HL-60 (cell line): ENCODE measurements at regions not wholly inside any gene's neighbourhood (a gene's known extent, or its start where the extent isn't known, plus 50 kb on each side); places are given as distances from the start of the nearest gene placed in this dataset.

Experiments
- DNase-seq, 2 experiments: peaks; one replicate each; pipeline ENCODE4 v3.0.0-alpha.2; 2010 to 2020; ENCODE audit warnings: low read depth in 1 of 2, low spot score in 1 of 2
- H3K27ac ChIP-seq: fragments of 250-450 bp; sonication (Bioruptor Pico); replicated peaks from 2 replicates; pipeline ENCODE4 v1.5.1; 2020; ENCODE audit warnings: mild to moderate bottlenecking, moderate library complexity
- H3K27me3 ChIP-seq: fragments of 250-450 bp; sonication (Bioruptor Pico); 2 replicates; pipeline ENCODE4 v1.5.1; 2021; ENCODE audit warnings: mild to moderate bottlenecking, moderate library complexity; ENCODE audit not compliant: insufficient read depth, poor library complexity, severe bottlenecking
- H3K4me3 ChIP-seq: replicated peaks from 2 replicates; pipeline ENCODE4 v1.5.1; 2011; ENCODE audit warnings: mild to moderate bottlenecking, control low read depth, low read length; ENCODE audit not compliant: insufficient read depth
- CTCF ChIP-seq: IDR thresholded peaks from one replicate; pipeline ENCODE4 v1.5.1; 2011; ENCODE audit warnings: low read length, control low read depth, inconsistent platforms; ENCODE audit not compliant: insufficient read depth
- GABPA ChIP-seq: IDR thresholded peaks from 2 replicates; pipeline ENCODE4 v1.6.1; 2012; ENCODE audit warnings: low read depth
- POLR2AphosphoS5 ChIP-seq: IDR thresholded peaks from 2 replicates; pipeline ENCODE4 v1.6.1; 2012; ENCODE audit warnings: low read depth
- SPI1 ChIP-seq: IDR thresholded peaks from 2 replicates; pipeline ENCODE4 v1.6.1; 2012; ENCODE audit warnings: low read depth, mild to moderate bottlenecking, borderline replicate concordance
- TF ChIP-seq, protein P1 (sequence below): IDR thresholded peaks from 2 replicates; pipeline ENCODE4 v1.6.1; 2012; ENCODE audit warnings: low read depth; ENCODE audit not compliant: insufficient replicate concordance

DNA sequence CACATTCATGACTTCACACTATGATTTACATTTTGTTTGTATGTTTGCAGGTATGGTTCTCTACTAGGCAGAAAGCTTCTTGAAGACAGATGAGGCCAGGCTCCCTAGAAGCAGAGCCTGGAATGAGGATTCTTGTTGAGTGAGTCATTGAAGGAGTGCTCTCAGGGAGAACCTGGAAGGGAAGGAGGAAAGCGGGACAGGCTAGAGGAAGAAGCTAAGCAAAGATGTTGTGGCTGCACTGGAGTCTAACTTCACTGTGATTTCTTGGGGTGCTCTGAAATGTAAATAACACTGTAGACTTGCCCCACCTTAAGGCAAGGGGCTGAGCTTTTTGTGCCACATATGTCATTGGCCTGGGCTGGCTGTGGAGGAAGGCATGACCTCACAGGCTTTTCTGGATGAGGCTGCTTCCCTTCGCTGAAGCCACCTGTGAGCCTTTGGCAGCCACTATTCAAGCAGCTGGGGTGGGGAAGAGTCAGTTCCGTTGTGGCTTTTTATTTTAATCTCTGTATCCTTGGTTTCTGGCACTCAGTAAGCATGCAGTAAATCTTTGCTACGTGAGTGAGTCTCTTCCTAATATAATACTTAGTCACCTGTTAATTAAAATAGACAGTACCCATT, 307.3 kb downstream of the SV2B start:
- H3K4me3 ChIP-seq: no peak overlapping the region

GRCh38 chr15:91408476-91409076, 308.5 kb downstream of the SV2B start:
- no peak for DNase-seq
- Histone ChIP-seq H3K4me3 (no peak overlapping the region), H3K27me3 (no peaks in the 10 kb centered on the region), H3K27ac (no peak overlapping the region)
- TF ChIP-seq SPI1: no peak
- TF ChIP-seq POLR2AphosphoS5: no peak
- no peak for TF ChIP-seq GABPA
- no peak for TF ChIP-seq CTCF
- TF ChIP-seq, protein P1, sequence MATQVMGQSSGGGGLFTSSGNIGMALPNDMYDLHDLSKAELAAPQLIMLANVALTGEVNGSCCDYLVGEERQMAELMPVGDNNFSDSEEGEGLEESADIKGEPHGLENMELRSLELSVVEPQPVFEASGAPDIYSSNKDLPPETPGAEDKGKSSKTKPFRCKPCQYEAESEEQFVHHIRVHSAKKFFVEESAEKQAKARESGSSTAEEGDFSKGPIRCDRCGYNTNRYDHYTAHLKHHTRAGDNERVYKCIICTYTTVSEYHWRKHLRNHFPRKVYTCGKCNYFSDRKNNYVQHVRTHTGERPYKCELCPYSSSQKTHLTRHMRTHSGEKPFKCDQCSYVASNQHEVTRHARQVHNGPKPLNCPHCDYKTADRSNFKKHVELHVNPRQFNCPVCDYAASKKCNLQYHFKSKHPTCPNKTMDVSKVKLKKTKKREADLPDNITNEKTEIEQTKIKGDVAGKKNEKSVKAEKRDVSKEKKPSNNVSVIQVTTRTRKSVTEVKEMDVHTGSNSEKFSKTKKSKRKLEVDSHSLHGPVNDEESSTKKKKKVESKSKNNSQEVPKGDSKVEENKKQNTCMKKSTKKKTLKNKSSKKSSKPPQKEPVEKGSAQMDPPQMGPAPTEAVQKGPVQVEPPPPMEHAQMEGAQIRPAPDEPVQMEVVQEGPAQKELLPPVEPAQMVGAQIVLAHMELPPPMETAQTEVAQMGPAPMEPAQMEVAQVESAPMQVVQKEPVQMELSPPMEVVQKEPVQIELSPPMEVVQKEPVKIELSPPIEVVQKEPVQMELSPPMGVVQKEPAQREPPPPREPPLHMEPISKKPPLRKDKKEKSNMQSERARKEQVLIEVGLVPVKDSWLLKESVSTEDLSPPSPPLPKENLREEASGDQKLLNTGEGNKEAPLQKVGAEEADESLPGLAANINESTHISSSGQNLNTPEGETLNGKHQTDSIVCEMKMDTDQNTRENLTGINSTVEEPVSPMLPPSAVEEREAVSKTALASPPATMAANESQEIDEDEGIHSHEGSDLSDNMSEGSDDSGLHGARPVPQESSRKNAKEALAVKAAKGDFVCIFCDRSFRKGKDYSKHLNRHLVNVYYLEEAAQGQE: no peak

More for the DNA sequence above, 307.3 kb downstream of the SV2B start:
- peak in 1 of 2 experiments; percentile 25 for DNase-seq
- Histone ChIP-seq H3K27ac (no peak overlapping the region), H3K27me3 (no peaks in the 10 kb centered on the region)
- TF ChIP-seq CTCF (no peak), SPI1 (no peak), POLR2AphosphoS5 (no peak), GABPA (no peak)
- TF ChIP-seq, protein P1: no peak

DNA sequence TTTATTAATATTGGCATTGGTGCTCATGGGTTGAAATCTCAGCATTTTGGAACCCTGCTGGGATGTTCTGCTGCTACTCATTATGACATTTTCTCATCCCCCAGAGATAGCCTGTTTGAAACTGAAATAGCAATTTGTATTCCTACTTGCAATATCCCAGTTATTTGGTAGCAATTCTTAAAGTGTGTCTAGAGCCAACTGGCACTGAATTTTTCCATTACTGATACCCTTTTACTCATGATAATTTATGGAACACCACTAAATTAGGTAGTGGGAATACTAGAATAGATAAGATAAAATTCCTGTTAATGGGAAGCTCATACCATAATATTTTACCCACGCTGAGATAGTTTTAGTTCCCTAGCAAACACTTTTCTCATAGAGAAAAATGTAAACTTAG, 309.3 kb downstream of the SV2B start:
- TF ChIP-seq SPI1 (no peak), POLR2AphosphoS5 (no peak), GABPA (no peak), CTCF (no peak)
- TF ChIP-seq, protein P1: no peak
- Histone ChIP-seq H3K27ac (no peak overlapping the region), H3K27me3 (no peaks in the 10 kb centered on the region), H3K4me3 (no peak overlapping the region)
- DNase-seq: no peak
